OCI-LY7 (cell line): ENCODE measurements at regions not wholly inside any gene's neighbourhood (a gene's known extent, or its start where the extent isn't known, plus 50 kb on each side); places are given as distances from the start of the nearest gene placed in this dataset.

Source experiments
- BruUV-seq: library from RNA; stranded (reverse); fragments of 400-500 nt; replicated peaks from 2 replicates; lab custom pipeline; 2021; lab: Mats Ljungman, UMichigan
- CTCF ChIA-PET: fragments of 300-600 bp; sonication (Branson Sonifier 250); formaldehyde crosslinking; loops from one replicate; lab custom pipeline; 2022; ENCODE audit warnings: antibody characterized with exemption; ENCODE audit not compliant: unreplicated experiment; lab: Charles Lee
- POLR2A ChIA-PET: fragments of 300-600 bp; sonication (Branson Sonifier 250); formaldehyde crosslinking; loops from one replicate; lab custom pipeline; 2022; ENCODE audit warnings: antibody characterized with exemption; lab: Charles Lee
- DNase-seq: peaks from one replicate; pipeline ENCODE4 v3.0.0-alpha.2; 2015; ENCODE audit warnings: low spot score
- H2AFZ ChIP-seq: fragments of 200-600 bp; sonication (generic), shearing (Covaris generic); 2 replicates; pipeline ENCODE4 v1.6.1; 2014; ENCODE audit warnings: mild to moderate bottlenecking, antibody characterized with exemption, low read length, moderate library complexity
- H3K27ac ChIP-seq: fragments of 200-600 bp; sonication (generic); 2 replicates; pipeline ENCODE4 v1.5.1; 2014; ENCODE audit warnings: mixed run types, low read depth, mild to moderate bottlenecking, moderate library complexity, low read length, inconsistent platforms; ENCODE audit not compliant: poor library complexity, severe bottlenecking
- H3K36me3 ChIP-seq: fragments of 200-600 bp; sonication (generic); 2 replicates; pipeline ENCODE4 v1.6.1; 2014; ENCODE audit warnings: mild to moderate bottlenecking, antibody characterized with exemption, low read length, moderate library complexity, mixed read lengths; ENCODE audit not compliant: insufficient read depth
- H3K4me1 ChIP-seq: fragments of 200-600 bp; sonication (generic); 2 replicates; pipeline ENCODE4 v1.5.1; 2014; ENCODE audit warnings: mild to moderate bottlenecking, low read length; ENCODE audit not compliant: insufficient read depth, poor library complexity, severe bottlenecking
- H3K4me2 ChIP-seq: fragments of 200-600 bp; sonication (generic); 2 replicates; pipeline ENCODE4 v1.6.1; 2014; ENCODE audit warnings: mild to moderate bottlenecking, low read length
- H3K4me3 ChIP-seq: fragments of 200-600 bp; sonication (generic); 2 replicates; pipeline ENCODE4 v1.5.1; 2014; ENCODE audit warnings: mild to moderate bottlenecking, low read depth, low read length; ENCODE audit not compliant: poor library complexity, severe bottlenecking
- H3K79me2 ChIP-seq: fragments of 200-600 bp; sonication (generic); 2 replicates; pipeline ENCODE4 v1.6.1; 2016; ENCODE audit warnings: low read depth, mild to moderate bottlenecking, low read length, moderate library complexity, mixed read lengths; ENCODE audit not compliant: insufficient read depth
- H3K9me2 ChIP-seq: fragments of 200-600 bp; sonication (generic); 2 replicates; pipeline ENCODE4 v1.6.1; 2016; ENCODE audit warnings: mild to moderate bottlenecking, low read length, mixed read lengths; ENCODE audit not compliant: insufficient read depth
- H3K9me3 ChIP-seq: fragments of 200-600 bp; sonication (generic); 2 replicates; pipeline ENCODE4 v1.6.1; 2014; ENCODE audit warnings: mild to moderate bottlenecking, mixed run types, low read length, mixed read lengths
- H4K20me1 ChIP-seq: fragments of 200-600 bp; sonication (generic); 2 replicates; pipeline ENCODE4 v1.6.1; 2014; ENCODE audit warnings: mild to moderate bottlenecking, antibody characterized with exemption, low read length, moderate library complexity, mixed read lengths; ENCODE audit not compliant: insufficient read depth
- EZH2phosphoT487 ChIP-seq: fragments of 200-600 bp; sonication (generic); IDR thresholded peaks from 2 replicates; pipeline ENCODE4 v1.6.1; 2018; ENCODE audit warnings: low read depth, borderline replicate concordance, mild to moderate bottlenecking, mixed run types, antibody characterized with exemption, low read length, moderate library complexity, mixed read lengths
- intact Hi-C: fragments of 100-400 bp; cut with micrococcal nuclease; formaldehyde crosslinking; loops from one replicate; pipeline ENCODE4 v1.10.0; 2022; ENCODE audit not compliant: unreplicated experiment
- TF ChIP-seq, protein P1 (sequence below): fragments of 200-600 bp; sonication (generic); conservative IDR thresholded peaks from 2 replicates; pipeline ENCODE4 v1.5.1; 2014; ENCODE audit warnings: mild to moderate bottlenecking, antibody characterized with exemption, low read length, moderate library complexity, mixed read lengths

GRCh38 chr6:147744012-147744411 lies 235.5 kb downstream of the SAMD5 start:
- Histone ChIP-seq H3K4me2 (no peak overlapping the region), H3K27ac (no peak overlapping the region), H3K36me3 (no peaks in the 10 kb centered on the region), H3K4me3 (no peak overlapping the region), H3K9me3 (no peaks in the 10 kb centered on the region), H2AFZ (no peak overlapping the region), H4K20me1 (no peaks in the 10 kb centered on the region), H3K9me2 (no peaks in the 10 kb centered on the region), H3K4me1 (no peaks in the 10 kb centered on the region), H3K79me2 (no peaks in the 10 kb centered on the region)
- CTCF ChIA-PET: no interaction called here
- no TSS peak for BruUV-seq
- intact Hi-C loops: no loop called here
- DNase-seq: no peak
- POLR2A ChIA-PET: interaction anchor here (1.2 kb wide), 1 partner anchor 569 kb away, joined by 3 read pairs; no protein-coding TSS in a partner anchor
- TF ChIP-seq EZH2phosphoT487: no peak
- TF ChIP-seq, protein P1, sequence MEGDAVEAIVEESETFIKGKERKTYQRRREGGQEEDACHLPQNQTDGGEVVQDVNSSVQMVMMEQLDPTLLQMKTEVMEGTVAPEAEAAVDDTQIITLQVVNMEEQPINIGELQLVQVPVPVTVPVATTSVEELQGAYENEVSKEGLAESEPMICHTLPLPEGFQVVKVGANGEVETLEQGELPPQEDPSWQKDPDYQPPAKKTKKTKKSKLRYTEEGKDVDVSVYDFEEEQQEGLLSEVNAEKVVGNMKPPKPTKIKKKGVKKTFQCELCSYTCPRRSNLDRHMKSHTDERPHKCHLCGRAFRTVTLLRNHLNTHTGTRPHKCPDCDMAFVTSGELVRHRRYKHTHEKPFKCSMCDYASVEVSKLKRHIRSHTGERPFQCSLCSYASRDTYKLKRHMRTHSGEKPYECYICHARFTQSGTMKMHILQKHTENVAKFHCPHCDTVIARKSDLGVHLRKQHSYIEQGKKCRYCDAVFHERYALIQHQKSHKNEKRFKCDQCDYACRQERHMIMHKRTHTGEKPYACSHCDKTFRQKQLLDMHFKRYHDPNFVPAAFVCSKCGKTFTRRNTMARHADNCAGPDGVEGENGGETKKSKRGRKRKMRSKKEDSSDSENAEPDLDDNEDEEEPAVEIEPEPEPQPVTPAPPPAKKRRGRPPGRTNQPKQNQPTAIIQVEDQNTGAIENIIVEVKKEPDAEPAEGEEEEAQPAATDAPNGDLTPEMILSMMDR: no peak

DNA sequence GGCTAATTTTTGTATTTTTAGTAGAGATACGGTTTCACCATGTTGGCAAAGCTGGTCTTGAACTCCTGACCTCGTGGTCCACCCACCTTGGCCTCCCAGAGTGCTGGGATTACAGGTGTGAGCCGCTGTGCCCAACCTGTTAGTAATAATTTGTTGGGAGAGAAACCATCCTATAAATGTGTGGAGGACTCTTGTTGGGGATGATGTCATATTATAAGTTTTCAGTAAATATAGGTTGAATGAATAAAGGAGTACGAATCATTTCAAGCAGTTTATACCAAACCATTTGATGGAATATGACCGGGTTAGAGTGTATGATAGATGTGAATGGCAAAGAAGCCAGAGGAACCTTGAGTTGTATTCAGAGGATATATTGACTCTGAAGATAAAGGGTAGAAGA lies 240.8 kb downstream of the SAMD5 start:
- DNase-seq: no peak
- ChIA-PET CTCF (no interaction called here), POLR2A (interaction anchor here (0.7 kb wide), 1 partner anchor 774 kb away, joined by 5 read pairs; no protein-coding TSS in a partner anchor)
- no peaks in the 10 kb centered on the region for H4K20me1 ChIP-seq
- BruUV-seq: no TSS peak
- H3K27ac ChIP-seq: no peak overlapping the region
- H3K4me2 ChIP-seq: no peak overlapping the region
- no peaks in the 10 kb centered on the region for H3K79me2 ChIP-seq
- no peak for TF ChIP-seq EZH2phosphoT487
- TF ChIP-seq, protein P1: no peak
- H3K36me3 ChIP-seq: no peaks in the 10 kb centered on the region
- H3K4me1 ChIP-seq: no peaks in the 10 kb centered on the region
- H3K9me3 ChIP-seq: no peaks in the 10 kb centered on the region
- no peaks in the 10 kb centered on the region for H3K9me2 ChIP-seq
- no peak overlapping the region for H2AFZ ChIP-seq
- H3K4me3 ChIP-seq: no peak overlapping the region
- intact Hi-C loops: no loop called here

- no TSS peak for BruUV-seq
- ChIA-PET CTCF (no interaction called here), POLR2A (interaction anchor here (0.7 kb wide), 1 partner anchor 133 kb away, joined by 3 read pairs; no protein-coding TSS in a partner anchor)
- Histone ChIP-seq H3K4me2 (no peak overlapping the region), H3K36me3 (no peaks in the 10 kb centered on the region), H3K9me3 (no peaks in the 10 kb centered on the region), H3K4me1 (no peaks in the 10 kb centered on the region), H3K4me3 (no peak overlapping the region), H3K79me2 (no peaks in the 10 kb centered on the region), H3K9me2 (no peaks in the 10 kb centered on the region), H2AFZ (no peak overlapping the region), H4K20me1 (no peaks in the 10 kb centered on the region), H3K27ac (no peak overlapping the region)
- no peak for DNase-seq
- TF ChIP-seq, protein P1: no peak
- TF ChIP-seq EZH2phosphoT487: no peak
- intact Hi-C loops: no loop called here
These were observed 241.9 kb downstream of the SAMD5 start for GRCh38 chr6:147750413-147750812.
